ENCODE measurements at regions not wholly inside any gene's neighbourhood (a gene's known extent, or its start where the extent isn't known, plus 50 kb on each side); places are given as distances from the start of the nearest gene placed in this dataset.

DNA sequence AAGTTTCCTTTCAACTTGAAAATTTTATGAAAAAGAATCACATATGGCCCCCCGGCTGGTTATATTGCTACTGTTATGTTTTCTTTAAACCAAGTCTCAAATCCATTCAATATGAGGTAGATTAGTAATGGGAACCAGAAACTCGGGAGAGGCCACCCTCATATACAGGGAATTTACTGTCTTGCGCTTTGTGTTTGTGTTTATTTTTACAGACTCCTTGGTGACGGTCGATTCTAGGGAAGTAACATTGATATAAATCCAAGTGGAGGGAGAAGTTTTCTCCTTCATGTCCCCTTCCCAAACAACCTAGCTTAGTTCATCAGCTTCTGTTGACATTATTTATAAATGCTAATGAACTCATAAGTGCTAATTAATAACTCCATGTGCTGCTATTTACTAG lies 163.5 kb upstream of the LMO4 start:
- 63 to 75% methylated on average over 5 of the region's 5 CpGs for WGBS, 2 donors
- Histone ChIP-seq H3K27me3 (no peaks in the 10 kb centered on the region), H3K27ac (no peak overlapping the region), H3K9me3 (no peaks in the 10 kb centered on the region), H3K4me3 (no peak overlapping the region), H3K36me3 (no peaks in the 10 kb centered on the region), H3K4me1 (no peaks in the 10 kb centered on the region)
- DNase-seq = no peak
- ATAC-seq (ENCODE audit: low FRiP score in 2 of 2) = peak in 1 of 2 donors; percentile 55
- TF ChIP-seq POLR2AphosphoS5 (IDR thresholded peaks at IDR 0.05) = no peak
- TF ChIP-seq EP300 (IDR thresholded peaks at IDR 0.05) = no peak
- TF ChIP-seq, protein P1, sequence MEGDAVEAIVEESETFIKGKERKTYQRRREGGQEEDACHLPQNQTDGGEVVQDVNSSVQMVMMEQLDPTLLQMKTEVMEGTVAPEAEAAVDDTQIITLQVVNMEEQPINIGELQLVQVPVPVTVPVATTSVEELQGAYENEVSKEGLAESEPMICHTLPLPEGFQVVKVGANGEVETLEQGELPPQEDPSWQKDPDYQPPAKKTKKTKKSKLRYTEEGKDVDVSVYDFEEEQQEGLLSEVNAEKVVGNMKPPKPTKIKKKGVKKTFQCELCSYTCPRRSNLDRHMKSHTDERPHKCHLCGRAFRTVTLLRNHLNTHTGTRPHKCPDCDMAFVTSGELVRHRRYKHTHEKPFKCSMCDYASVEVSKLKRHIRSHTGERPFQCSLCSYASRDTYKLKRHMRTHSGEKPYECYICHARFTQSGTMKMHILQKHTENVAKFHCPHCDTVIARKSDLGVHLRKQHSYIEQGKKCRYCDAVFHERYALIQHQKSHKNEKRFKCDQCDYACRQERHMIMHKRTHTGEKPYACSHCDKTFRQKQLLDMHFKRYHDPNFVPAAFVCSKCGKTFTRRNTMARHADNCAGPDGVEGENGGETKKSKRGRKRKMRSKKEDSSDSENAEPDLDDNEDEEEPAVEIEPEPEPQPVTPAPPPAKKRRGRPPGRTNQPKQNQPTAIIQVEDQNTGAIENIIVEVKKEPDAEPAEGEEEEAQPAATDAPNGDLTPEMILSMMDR (IDR thresholded peaks at IDR 0.05) = no peak
- TF ChIP-seq POLR2A (IDR thresholded peaks at IDR 0.05) = no peak

GRCh38 chr1:87167157-87167789 lies 161.4 kb upstream of the LMO4 start:
- TF ChIP-seq POLR2AphosphoS5 (IDR thresholded peaks at IDR 0.05) = no peak
- TF ChIP-seq, protein P1 (IDR thresholded peaks at IDR 0.05) = no peak
- TF ChIP-seq POLR2A (IDR thresholded peaks at IDR 0.05) = no peak
- DNase-seq (no peak), ATAC-seq (ENCODE audit: low FRiP score in 2 of 2) (no peak)
- H3K27me3 ChIP-seq = no peaks in the 10 kb centered on the region
- WGBS, 2 donors = 75 to 81% methylated on average over 7 of the region's 7 CpGs
- H3K36me3 ChIP-seq = no peaks in the 10 kb centered on the region
- no peak overlapping the region for H3K4me3 ChIP-seq
- no peaks in the 10 kb centered on the region for H3K4me1 ChIP-seq
- H3K9me3 ChIP-seq = no peaks in the 10 kb centered on the region
- no peak overlapping the region for H3K27ac ChIP-seq

GRCh38 chr1:87167848-87168525 lies 160.7 kb upstream of the LMO4 start:
- DNase-seq (no peak), ATAC-seq (ENCODE audit: low FRiP score in 2 of 2) (no peak)
- H3K36me3 ChIP-seq = no peaks in the 10 kb centered on the region
- no peak overlapping the region for H3K27ac ChIP-seq
- no peaks in the 10 kb centered on the region for H3K27me3 ChIP-seq
- no peaks in the 10 kb centered on the region for H3K9me3 ChIP-seq
- 72 to 74% methylated on average over 7 of the region's 7 CpGs for WGBS, 2 donors
- H3K4me1 ChIP-seq = no peaks in the 10 kb centered on the region
- no peak for TF ChIP-seq POLR2AphosphoS5 (IDR thresholded peaks at IDR 0.05)
- TF ChIP-seq, protein P1 (IDR thresholded peaks at IDR 0.05) = no peak
- no peak for TF ChIP-seq POLR2A (IDR thresholded peaks at IDR 0.05)
- TF ChIP-seq EP300 (IDR thresholded peaks at IDR 0.05) = no peak
- no peak overlapping the region for H3K4me3 ChIP-seq

DNA sequence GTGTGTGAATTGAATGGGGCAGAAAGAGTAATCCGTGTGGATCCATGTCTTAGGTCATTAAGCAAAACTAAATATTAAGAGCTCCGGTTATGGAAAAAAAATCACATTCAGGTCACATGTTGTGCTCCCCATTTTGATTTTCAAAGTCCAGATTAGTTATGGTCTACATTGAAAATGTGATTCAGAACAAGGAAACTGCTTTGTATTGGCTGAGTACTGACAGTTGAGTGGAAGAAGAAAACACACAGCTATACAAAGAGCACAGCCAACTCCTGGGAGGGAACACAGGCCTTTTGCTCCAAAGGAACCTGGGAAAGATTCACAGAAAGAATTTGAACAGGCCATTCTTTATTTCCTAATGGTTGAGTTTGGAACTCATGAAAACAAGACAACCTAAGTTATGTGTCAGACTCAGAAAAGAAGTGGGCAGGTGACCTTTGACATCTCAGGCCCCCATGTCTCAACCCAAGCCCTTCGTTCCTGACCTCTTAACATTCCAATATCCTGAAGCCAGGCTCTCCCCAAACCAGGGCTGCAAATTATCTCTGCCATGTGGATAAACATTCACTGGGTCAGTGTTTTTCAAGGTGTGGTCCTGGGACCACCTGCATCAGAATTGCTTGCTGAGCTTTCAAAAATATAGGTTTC lies 159.3 kb upstream of the LMO4 start:
- no peak for ATAC-seq (ENCODE audit: low FRiP score in 2 of 2)
- Histone ChIP-seq H3K36me3 (no peaks in the 10 kb centered on the region), H3K9me3 (no peaks in the 10 kb centered on the region), H3K4me1 (no peaks in the 10 kb centered on the region), H3K27ac (no peak overlapping the region), H3K27me3 (no peaks in the 10 kb centered on the region), H3K4me3 (no peak overlapping the region)
- TF ChIP-seq POLR2AphosphoS5 (IDR thresholded peaks at IDR 0.05) (no peak), EP300 (IDR thresholded peaks at IDR 0.05) (no peak), POLR2A (IDR thresholded peaks at IDR 0.05) (no peak)
- TF ChIP-seq, protein P1 (IDR thresholded peaks at IDR 0.05) = no peak
- DNase-seq = no peak
- 86 to 92% methylated on average over 3 of the region's 3 CpGs for WGBS, 2 donors
